Liver (tissue), 3 donors: ENCODE measurements at regions not wholly inside any gene's neighbourhood (a gene's known extent, or its start where the extent isn't known, plus 50 kb on each side); places are given as distances from the start of the nearest gene placed in this dataset.

Experiments
- REST ChIP-seq: IDR thresholded peaks from 2 replicates; pipeline ENCODE4 v1.6.1; 2016; ENCODE audit warnings: antibody characterized with exemption, mild to moderate bottlenecking
- YY1 ChIP-seq: IDR thresholded peaks from 2 replicates; pipeline ENCODE4 v1.6.1; 2016; ENCODE audit warnings: antibody characterized with exemption, mild to moderate bottlenecking
- TF ChIP-seq, protein P1 (sequence below): fragments of 150-350 bp; IDR thresholded peaks from 2 replicates; pipeline ENCODE4 v1.5.1; 2017; ENCODE audit warnings: improper control_type of control experiment, low read depth, low read length; ENCODE audit not compliant: missing input control
- TF ChIP-seq, protein P2 (sequence below): IDR thresholded peaks from 2 replicates; pipeline ENCODE4 v1.6.1; 2016; ENCODE audit warnings: antibody characterized with exemption
- donor health status: healthy.
- donor health status: healthy.

GRCh38 chrX:56025872-56026571, 206.1 kb upstream of the KLF8 start:
- TF ChIP-seq, protein P1, sequence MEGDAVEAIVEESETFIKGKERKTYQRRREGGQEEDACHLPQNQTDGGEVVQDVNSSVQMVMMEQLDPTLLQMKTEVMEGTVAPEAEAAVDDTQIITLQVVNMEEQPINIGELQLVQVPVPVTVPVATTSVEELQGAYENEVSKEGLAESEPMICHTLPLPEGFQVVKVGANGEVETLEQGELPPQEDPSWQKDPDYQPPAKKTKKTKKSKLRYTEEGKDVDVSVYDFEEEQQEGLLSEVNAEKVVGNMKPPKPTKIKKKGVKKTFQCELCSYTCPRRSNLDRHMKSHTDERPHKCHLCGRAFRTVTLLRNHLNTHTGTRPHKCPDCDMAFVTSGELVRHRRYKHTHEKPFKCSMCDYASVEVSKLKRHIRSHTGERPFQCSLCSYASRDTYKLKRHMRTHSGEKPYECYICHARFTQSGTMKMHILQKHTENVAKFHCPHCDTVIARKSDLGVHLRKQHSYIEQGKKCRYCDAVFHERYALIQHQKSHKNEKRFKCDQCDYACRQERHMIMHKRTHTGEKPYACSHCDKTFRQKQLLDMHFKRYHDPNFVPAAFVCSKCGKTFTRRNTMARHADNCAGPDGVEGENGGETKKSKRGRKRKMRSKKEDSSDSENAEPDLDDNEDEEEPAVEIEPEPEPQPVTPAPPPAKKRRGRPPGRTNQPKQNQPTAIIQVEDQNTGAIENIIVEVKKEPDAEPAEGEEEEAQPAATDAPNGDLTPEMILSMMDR: no peak
- TF ChIP-seq, protein P2, sequence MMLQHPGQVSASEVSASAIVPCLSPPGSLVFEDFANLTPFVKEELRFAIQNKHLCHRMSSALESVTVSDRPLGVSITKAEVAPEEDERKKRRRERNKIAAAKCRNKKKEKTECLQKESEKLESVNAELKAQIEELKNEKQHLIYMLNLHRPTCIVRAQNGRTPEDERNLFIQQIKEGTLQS: no peak
- TF ChIP-seq REST (no peak), YY1 (no peak)
